Type B pancreatic cell (in vitro differentiated cells): ENCODE measurements at regions not wholly inside any gene's neighbourhood (a gene's known extent, or its start where the extent isn't known, plus 50 kb on each side); places are given as distances from the start of the nearest gene placed in this dataset.

Source experiments
- DNase-seq: peaks from one replicate; pipeline ENCODE4 v3.0.0; 2021; ENCODE audit warnings: mixed read lengths; ENCODE audit not compliant: unreplicated experiment; ENCODE audit errors: extremely low spot score
- H3K27ac Mint-ChIP-seq: 2 replicates; pipeline ENCODE4 v1.8.0; 2021; ENCODE audit warnings: mild to moderate bottlenecking, mixed read lengths
- H3K27me3 Mint-ChIP-seq: 2 replicates; pipeline ENCODE4 v1.8.0; 2021; ENCODE audit warnings: mixed read lengths
- H3K36me3 Mint-ChIP-seq: 2 replicates; pipeline ENCODE4 v1.8.0; 2021; ENCODE audit warnings: mixed read lengths
- H3K4me1 Mint-ChIP-seq: one replicate; pipeline ENCODE4 v1.8.0; 2021; ENCODE audit warnings: mixed read lengths; ENCODE audit not compliant: unreplicated experiment
- H3K4me3 Mint-ChIP-seq: 2 replicates; pipeline ENCODE4 v1.8.0; 2021; ENCODE audit warnings: mild to moderate bottlenecking, mixed read lengths
- H3K9me3 Mint-ChIP-seq: 2 replicates; pipeline ENCODE4 v1.8.0; 2021; ENCODE audit warnings: mixed read lengths
- CTCF ChIP-seq: fragments of 200-600 bp; sonication (generic); conservative IDR thresholded peaks from 2 replicates; pipeline ENCODE4 v1.5.0; 2021; ENCODE audit warnings: antibody characterized with exemption, mild to moderate bottlenecking

- H3K9me3 Mint-ChIP-seq: no peaks in the 10 kb centered on the region
- no peak for DNase-seq
- H3K36me3 Mint-ChIP-seq: no peaks in the 10 kb centered on the region
- TF ChIP-seq CTCF: no peak
- H3K27me3 Mint-ChIP-seq: no peaks in the 10 kb centered on the region
- no peak overlapping the region for H3K4me3 Mint-ChIP-seq
- no peaks in the 10 kb centered on the region for H3K4me1 Mint-ChIP-seq
- no peak overlapping the region for H3K27ac Mint-ChIP-seq
Measured at GRCh38 chr2:4674007-4674406, 970.6 kb downstream of the DCDC2C start.

- H3K27me3 Mint-ChIP-seq: no peaks in the 10 kb centered on the region
- no peaks in the 10 kb centered on the region for H3K36me3 Mint-ChIP-seq
- DNase-seq: no peak
- no peak overlapping the region for H3K27ac Mint-ChIP-seq
- H3K4me3 Mint-ChIP-seq: no peak overlapping the region
- no peaks in the 10 kb centered on the region for H3K9me3 Mint-ChIP-seq
- H3K4me1 Mint-ChIP-seq: no peaks in the 10 kb centered on the region
- no peak for TF ChIP-seq CTCF
Measured at GRCh38 chr2:4675295-4675694, 971.9 kb downstream of the DCDC2C start.

- H3K36me3 Mint-ChIP-seq: no peaks in the 10 kb centered on the region
- TF ChIP-seq CTCF: no peak
- no peak for DNase-seq
- no peak overlapping the region for H3K4me3 Mint-ChIP-seq
- no peaks in the 10 kb centered on the region for H3K27me3 Mint-ChIP-seq
- H3K4me1 Mint-ChIP-seq: no peaks in the 10 kb centered on the region
- H3K27ac Mint-ChIP-seq: no peak overlapping the region
- H3K9me3 Mint-ChIP-seq: no peaks in the 10 kb centered on the region
Measured at GRCh38 chr2:4678927-4679326, 975.6 kb downstream of the DCDC2C start.

GRCh38 chr2:4679391-4679790 is 976.0 kb downstream of the DCDC2C start:
- no peaks in the 10 kb centered on the region for H3K36me3 Mint-ChIP-seq
- no peak overlapping the region for H3K4me3 Mint-ChIP-seq
- no peaks in the 10 kb centered on the region for H3K27me3 Mint-ChIP-seq
- H3K27ac Mint-ChIP-seq: no peak overlapping the region
- TF ChIP-seq CTCF: no peak
- no peaks in the 10 kb centered on the region for H3K4me1 Mint-ChIP-seq
- no peaks in the 10 kb centered on the region for H3K9me3 Mint-ChIP-seq
- DNase-seq: no peak

GRCh38 chr2:4684921-4685320 is 981.5 kb downstream of the DCDC2C start:
- H3K9me3 Mint-ChIP-seq: no peaks in the 10 kb centered on the region
- no peak overlapping the region for H3K4me3 Mint-ChIP-seq
- no peaks in the 10 kb centered on the region for H3K27me3 Mint-ChIP-seq
- DNase-seq: no peak
- peaks cover 5% of the 10 kb centered on the region for H3K4me1 Mint-ChIP-seq
- TF ChIP-seq CTCF: no peak
- no peak overlapping the region for H3K27ac Mint-ChIP-seq
- no peaks in the 10 kb centered on the region for H3K36me3 Mint-ChIP-seq

GRCh38 chr2:4690913-4691312 is 987.5 kb downstream of the DCDC2C start:
- Mint-ChIP-seq H3K27ac (no peak overlapping the region), H3K4me3 (no peak overlapping the region), H3K27me3 (no peaks in the 10 kb centered on the region)

More at GRCh38 chr2:4690913-4691312, 987.5 kb downstream of the DCDC2C start:
- H3K36me3 Mint-ChIP-seq: no peaks in the 10 kb centered on the region
- peaks cover 4% of the 10 kb centered on the region for H3K9me3 Mint-ChIP-seq
- peaks cover 5% of the 10 kb centered on the region for H3K4me1 Mint-ChIP-seq
- no peak for TF ChIP-seq CTCF
- no peak for DNase-seq
